Lower lobe of right lung (tissue), 2 donors: ENCODE measurements at regions not wholly inside any gene's neighbourhood (a gene's known extent, or its start where the extent isn't known, plus 50 kb on each side); places are given as distances from the start of the nearest gene placed in this dataset.
A peak's percentile ranks its signal among the peaks of the same experiment; 100 is the strongest.

ENCODE experiments used
- ATAC-seq, 2 donors: fragments of 200-7000 bp; cut with Tn5 transposase; one replicate each; pipeline ENCODE4 v1.9.1; 2020 to 2022; ENCODE audit warnings: mild to moderate bottlenecking in 2 of 2, moderate library complexity in 2 of 2
- DNase-seq: peaks from one replicate; pipeline ENCODE4 v3.0.0-alpha.2; 2020
- H3K27ac ChIP-seq: fragments of 200-600 bp; one replicate; pipeline ENCODE4 v1.8.0; 2022
- H3K27me3 ChIP-seq: fragments of 200-600 bp; one replicate; pipeline ENCODE4 v1.8.0; 2022; ENCODE audit warnings: low read depth
- H3K36me3 ChIP-seq: fragments of 200-600 bp; one replicate; pipeline ENCODE4 v1.8.0; 2022; ENCODE audit warnings: mild to moderate bottlenecking
- H3K4me1 ChIP-seq: fragments of 200-600 bp; one replicate; pipeline ENCODE4 v1.8.0; 2022
- H3K4me3 ChIP-seq: fragments of 200-600 bp; one replicate; pipeline ENCODE4 v1.8.0; 2022; ENCODE audit warnings: mild to moderate bottlenecking
- H3K9me3 ChIP-seq: fragments of 200-600 bp; one replicate; pipeline ENCODE4 v1.8.0; 2022
- intact Hi-C: fragments of 100-400 bp; cut with DNase I; formaldehyde crosslinking; loops from one replicate; pipeline ENCODE4 v1.11.0; 2022
- TF ChIP-seq, protein P1 (sequence below): fragments of 200-600 bp; IDR thresholded peaks from one replicate; pipeline ENCODE4 v1.8.0; 2022; ENCODE audit warnings: antibody characterized with exemption, mild to moderate bottlenecking
- donor health status: DM: no; HTN: yes; CAD: no; lungs with severe emphysema.

DNA sequence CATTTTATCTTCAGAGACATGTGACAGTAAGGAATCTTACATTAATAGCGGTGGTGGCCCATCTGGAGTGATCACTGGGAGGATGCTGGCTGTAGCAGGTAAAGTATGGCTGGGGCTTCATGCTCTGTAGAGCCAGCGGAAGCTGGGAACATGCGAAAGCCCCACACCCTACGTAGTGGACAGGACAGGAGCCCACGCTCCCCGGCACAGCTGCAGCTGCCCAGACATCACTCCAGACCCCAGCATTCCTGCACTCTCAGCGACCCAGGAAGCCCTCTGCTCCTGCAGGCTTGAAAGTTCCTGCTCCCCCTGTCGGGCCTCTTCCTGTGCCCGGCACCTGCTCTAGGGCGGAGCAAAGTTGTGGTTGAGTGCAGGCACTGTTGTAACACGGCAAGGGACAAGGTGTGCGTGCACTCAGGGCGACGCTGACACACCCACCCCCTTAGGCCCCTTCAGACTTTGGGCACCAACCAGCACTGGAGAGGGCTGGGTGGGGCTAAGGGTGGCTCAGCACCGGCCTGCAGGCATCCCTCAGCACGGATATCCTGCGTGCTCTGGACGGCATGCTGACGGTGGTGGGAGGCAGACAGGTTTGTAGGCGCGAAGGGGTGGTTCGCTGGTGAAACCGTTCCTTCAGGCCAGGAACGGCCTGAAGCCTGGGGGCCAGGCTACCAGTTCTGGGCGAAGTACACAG, 568.3 kb downstream of the FSCB start:
- Histone ChIP-seq H3K4me3 (no peak overlapping the region), H3K27me3 (no peaks in the 10 kb centered on the region), H3K4me1 (no peaks in the 10 kb centered on the region), H3K27ac (no peak overlapping the region), H3K36me3 (no peaks in the 10 kb centered on the region), H3K9me3 (no peaks in the 10 kb centered on the region)
- DNase-seq = no peak
- intact Hi-C loops = no loop called here
- TF ChIP-seq, protein P1, sequence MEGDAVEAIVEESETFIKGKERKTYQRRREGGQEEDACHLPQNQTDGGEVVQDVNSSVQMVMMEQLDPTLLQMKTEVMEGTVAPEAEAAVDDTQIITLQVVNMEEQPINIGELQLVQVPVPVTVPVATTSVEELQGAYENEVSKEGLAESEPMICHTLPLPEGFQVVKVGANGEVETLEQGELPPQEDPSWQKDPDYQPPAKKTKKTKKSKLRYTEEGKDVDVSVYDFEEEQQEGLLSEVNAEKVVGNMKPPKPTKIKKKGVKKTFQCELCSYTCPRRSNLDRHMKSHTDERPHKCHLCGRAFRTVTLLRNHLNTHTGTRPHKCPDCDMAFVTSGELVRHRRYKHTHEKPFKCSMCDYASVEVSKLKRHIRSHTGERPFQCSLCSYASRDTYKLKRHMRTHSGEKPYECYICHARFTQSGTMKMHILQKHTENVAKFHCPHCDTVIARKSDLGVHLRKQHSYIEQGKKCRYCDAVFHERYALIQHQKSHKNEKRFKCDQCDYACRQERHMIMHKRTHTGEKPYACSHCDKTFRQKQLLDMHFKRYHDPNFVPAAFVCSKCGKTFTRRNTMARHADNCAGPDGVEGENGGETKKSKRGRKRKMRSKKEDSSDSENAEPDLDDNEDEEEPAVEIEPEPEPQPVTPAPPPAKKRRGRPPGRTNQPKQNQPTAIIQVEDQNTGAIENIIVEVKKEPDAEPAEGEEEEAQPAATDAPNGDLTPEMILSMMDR = no peak
- peak in 1 of 2 donors; percentile 41 for ATAC-seq

DNA sequence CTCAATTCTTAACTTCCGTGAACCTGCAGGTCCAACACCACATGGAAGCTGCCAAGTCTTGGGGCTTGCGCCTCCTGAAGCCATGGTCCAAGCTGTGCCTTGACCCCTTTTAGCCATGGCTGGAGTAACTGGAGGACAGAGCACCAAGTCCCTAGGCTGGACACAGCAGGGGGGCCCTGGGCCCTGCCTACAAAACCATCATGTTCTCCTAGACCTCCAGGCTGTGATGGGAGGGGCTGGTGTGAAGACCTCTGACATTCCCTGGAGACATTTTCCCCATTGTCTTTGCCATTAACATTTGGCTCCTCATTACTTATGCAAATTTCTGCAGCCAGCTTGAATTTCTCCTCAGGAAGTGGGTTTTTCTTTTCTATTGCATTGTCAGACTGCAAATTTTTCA, 570.1 kb downstream of the FSCB start:
- H3K4me3 ChIP-seq = no peak overlapping the region
- H3K4me1 ChIP-seq = no peaks in the 10 kb centered on the region
- ATAC-seq (no peak), DNase-seq (no peak)
- no peaks in the 10 kb centered on the region for H3K9me3 ChIP-seq
- TF ChIP-seq, protein P1 = no peak
- no peak overlapping the region for H3K27ac ChIP-seq
- intact Hi-C loops = no loop called here
- no peaks in the 10 kb centered on the region for H3K27me3 ChIP-seq
- no peaks in the 10 kb centered on the region for H3K36me3 ChIP-seq

DNA sequence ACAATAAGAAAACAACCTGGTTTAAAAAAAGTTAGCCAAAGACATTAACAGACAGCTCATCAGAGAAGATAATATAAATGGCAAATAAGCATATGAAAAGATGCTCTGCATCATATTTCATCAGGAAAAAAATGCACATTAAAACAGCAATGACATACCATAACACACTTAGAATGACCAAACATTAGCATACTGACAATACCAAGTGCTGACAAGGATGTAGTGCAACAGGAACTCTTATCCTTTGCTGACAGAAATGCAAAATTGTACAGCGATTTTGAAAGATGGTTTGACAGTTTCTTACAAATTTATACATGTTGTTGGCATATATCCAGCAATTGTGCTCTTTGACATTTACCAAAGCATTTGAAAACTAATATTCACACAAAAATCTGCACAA, 573.0 kb downstream of the FSCB start:
- Histone ChIP-seq H3K36me3 (no peaks in the 10 kb centered on the region), H3K27me3 (no peaks in the 10 kb centered on the region), H3K4me1 (no peaks in the 10 kb centered on the region), H3K27ac (no peak overlapping the region), H3K4me3 (no peak overlapping the region), H3K9me3 (no peaks in the 10 kb centered on the region)
- no peak for ATAC-seq
- no peak for DNase-seq
- TF ChIP-seq, protein P1 = no peak
- intact Hi-C loops = no loop called here

DNA sequence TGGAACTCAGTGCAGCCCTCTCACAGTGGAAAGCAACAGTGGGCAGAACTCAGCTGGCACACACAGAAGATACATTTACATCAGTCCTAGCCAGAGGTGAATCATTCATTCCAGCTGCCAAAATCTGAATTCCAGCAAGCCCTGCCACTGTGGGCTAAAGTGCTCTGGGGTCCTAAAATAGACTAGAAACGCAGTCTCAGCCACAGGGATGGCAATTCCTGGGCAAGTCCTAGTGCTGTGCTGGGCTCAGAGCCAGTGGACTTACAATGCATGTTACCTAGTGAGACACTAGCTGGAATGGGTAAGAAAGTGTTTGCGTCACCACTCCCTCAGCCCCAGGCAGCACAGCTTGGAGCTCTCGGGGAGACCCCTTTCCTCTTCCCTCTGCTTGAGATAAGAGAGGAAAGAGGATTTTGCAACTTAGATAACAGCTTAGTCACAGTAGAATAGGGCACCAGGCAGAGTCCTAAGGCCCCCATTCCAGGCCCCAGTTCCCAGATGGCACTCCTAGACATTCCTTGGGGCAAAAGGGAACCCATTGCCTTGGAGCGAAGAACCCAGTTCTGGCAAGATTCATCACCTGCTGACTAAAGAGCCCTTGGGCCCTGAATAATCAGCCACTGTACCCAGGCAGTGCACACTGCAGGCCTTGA, 592.9 kb downstream of the FSCB start:
- no peaks in the 10 kb centered on the region for H3K4me1 ChIP-seq
- H3K27me3 ChIP-seq = no peaks in the 10 kb centered on the region
- DNase-seq (no peak), ATAC-seq (no peak)
- TF ChIP-seq, protein P1 = no peak
- peaks cover 4% of the 10 kb centered on the region for H3K9me3 ChIP-seq
- H3K27ac ChIP-seq = no peak overlapping the region
- intact Hi-C loops = no loop called here
- H3K36me3 ChIP-seq = no peaks in the 10 kb centered on the region
- H3K4me3 ChIP-seq = no peak overlapping the region

DNA sequence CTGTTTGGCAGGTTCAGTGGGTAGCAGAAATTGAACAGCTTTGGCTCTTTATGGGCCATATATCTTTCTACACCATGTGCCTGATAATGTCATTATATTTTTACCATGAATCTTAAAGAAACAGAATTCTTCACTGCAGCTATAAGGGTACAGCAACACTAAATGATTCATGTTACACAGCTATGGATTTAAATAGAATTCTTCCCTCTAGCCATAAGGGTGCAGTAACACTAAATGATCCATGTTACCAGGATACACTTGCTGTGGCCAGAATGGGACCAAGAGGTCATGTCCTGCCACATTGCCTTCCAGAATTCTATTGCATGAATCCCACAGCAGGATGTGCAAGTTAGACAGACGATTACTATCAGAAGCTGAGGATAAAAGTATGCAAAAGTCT, 603.9 kb downstream of the FSCB start:
- intact Hi-C loops = no loop called here
- TF ChIP-seq, protein P1 = no peak
- no peaks in the 10 kb centered on the region for H3K9me3 ChIP-seq
- ATAC-seq (no peak), DNase-seq (no peak)
- no peaks in the 10 kb centered on the region for H3K4me1 ChIP-seq
- no peaks in the 10 kb centered on the region for H3K36me3 ChIP-seq
- H3K4me3 ChIP-seq = no peak overlapping the region
- H3K27me3 ChIP-seq = no peaks in the 10 kb centered on the region
- H3K27ac ChIP-seq = no peak overlapping the region
